DMS53 treated with DMSO at 0.1 percent for 48 hours (cell line): ENCODE measurements at regions not wholly inside any gene's neighbourhood (a gene's known extent, or its start where the extent isn't known, plus 50 kb on each side); places are given as distances from the start of the nearest gene placed in this dataset.
"Not testable (repeated sequence)": the region's sequence is repeated elsewhere in the genome, so short reads cannot be mapped to it uniquely, and the experiment has no call there.

Experiments
- DNase-seq: peaks from one replicate; lab custom pipeline; 2025; ENCODE audit not compliant: unreplicated experiment; lab: John Stamatoyannopoulos, UW

GRCh38 chr11:43067681-43068080 lies 244.1 kb upstream of the API5 start:
- DNase-seq, result no peak

- no peak for DNase-seq
Observed at GRCh38 chr11:43071338-43071737, 240.5 kb upstream of the API5 start.

DNA sequence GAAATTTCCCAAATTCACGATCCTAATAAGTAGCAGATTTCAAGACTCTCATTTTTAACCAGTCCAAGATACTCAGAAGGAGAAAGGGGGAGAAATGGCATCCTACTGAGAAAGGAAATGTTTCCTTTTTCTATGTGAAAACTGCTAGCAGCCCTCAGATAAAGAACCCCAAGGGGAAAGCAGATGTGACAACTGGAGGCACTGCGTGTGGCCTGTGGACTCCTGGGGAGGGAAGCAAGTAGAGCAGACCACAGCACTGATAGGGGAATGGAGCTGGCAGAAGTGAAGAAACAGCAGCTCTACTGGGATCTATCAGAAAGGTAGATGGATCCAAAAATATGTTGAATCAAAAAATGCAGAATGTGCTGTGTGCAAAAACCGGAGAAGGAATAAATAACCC lies 239.7 kb upstream of the API5 start:
- no peak for DNase-seq

GRCh38 chr11:43072911-43073310 lies 238.9 kb upstream of the API5 start:
- no peak for DNase-seq

- DNase-seq, result no peak
Observed at GRCh38 chr11:43074810-43075209, 237.0 kb upstream of the API5 start.

DNA sequence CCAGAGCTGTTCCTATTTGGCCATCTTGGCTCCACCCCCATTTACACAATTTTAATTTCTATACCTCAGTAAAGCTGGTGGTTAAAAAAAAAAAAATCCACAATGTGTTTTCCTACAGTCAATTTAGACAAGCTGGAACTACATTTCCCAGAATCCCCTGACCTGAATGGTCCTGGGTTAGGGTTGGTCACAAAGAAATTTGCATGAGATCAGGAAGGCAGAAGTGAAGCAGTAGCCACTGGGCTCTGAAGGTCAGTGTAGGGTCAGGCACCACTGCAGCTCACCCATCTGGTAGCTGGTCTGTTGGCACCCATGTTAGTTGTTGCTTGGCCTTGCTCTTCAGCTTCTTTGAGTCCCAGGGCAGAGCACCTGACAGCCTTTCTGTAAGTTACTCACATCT lies 210.7 kb upstream of the API5 start:
- no peak for DNase-seq

DNA sequence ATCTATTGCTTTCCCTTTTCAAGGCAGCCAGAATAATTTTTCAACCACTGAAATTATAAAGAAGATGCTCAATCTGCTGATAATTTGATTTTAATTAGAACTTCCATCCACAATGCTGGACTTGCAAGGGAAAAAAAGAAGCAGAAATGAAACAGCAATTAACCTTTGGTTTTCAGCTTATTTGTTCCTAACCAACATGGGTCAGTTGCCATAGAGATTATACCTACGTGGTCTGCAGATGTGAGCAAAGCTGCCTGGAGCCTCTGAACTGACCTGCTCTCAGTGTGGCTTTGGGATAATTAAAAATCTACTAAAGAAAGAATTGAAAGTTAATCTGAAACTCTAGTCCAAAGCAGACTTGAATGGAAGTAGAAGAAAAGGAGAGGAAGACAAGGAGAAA lies 195.7 kb upstream of the API5 start:
- no peak for DNase-seq

DNA sequence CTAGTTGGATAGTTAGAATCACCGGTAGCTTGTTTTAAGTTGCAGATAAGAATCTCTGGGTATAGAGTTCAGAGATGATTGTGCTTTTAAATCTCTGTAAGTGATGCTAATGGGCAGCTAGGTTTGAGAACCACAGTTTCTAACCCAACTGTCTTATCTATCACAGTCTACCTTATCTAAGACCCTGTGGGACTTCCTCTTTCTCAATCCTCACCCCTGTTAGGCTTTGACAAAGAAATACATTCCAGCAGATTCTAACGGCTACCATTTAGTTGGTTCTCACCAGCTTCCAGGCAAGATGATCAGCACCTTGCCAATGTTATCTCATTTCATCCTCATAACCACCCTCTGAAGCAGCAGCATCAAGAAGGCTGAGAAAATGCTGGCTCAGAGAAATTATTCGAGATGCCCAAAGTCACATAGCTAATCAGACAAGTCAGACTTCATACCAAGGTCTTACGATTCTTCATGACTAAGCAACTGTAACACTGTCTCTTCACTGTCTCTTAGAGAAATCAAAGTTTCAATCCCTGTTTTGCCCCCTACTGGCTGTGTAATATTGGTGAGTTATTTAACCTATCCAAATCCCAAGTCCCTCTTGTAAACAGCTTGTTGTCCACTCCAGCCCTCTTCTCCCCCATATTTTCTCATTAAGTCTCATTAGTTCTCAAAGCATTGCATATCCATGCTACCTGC lies 192.4 kb upstream of the API5 start:
- no peak for DNase-seq

DNA sequence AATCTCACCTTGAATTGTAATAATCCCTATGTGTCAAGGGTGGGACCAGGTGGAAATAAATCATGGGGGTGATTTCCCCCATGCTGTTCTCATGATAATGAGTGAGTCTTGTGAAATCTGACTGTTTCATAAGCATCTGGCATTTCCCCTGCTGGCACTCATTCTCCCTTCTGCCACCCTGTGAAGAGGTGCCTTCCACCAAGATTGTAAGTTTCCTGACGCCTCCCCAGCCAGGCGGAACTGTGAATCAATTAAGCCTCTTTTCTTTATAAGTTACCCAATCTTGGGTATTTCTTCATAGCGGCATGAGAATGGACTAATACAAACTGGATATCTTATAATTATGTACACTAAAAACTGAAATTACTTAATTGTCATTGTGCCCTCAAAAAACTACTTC lies 189.2 kb upstream of the API5 start:
- DNase-seq, result no peak

DNA sequence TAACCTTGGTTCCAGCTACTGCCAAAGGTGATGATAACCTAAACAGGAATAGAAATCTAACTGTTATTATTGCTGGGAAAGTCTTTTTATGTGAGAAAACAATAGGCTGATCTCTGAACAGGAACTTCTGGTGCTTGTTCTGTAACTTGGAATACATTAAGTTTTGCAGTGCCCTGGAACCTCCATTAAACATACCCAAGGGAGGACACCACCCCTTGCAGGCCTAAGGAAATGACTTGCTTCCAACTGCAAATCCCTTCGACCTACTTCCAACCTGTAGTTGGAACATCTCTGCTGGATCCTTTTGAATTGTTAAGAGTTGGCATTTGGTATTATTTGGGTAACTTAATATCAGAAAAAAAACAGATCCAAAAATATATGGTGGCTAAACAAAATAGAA lies 188.4 kb upstream of the API5 start:
- no peak for DNase-seq

DNA sequence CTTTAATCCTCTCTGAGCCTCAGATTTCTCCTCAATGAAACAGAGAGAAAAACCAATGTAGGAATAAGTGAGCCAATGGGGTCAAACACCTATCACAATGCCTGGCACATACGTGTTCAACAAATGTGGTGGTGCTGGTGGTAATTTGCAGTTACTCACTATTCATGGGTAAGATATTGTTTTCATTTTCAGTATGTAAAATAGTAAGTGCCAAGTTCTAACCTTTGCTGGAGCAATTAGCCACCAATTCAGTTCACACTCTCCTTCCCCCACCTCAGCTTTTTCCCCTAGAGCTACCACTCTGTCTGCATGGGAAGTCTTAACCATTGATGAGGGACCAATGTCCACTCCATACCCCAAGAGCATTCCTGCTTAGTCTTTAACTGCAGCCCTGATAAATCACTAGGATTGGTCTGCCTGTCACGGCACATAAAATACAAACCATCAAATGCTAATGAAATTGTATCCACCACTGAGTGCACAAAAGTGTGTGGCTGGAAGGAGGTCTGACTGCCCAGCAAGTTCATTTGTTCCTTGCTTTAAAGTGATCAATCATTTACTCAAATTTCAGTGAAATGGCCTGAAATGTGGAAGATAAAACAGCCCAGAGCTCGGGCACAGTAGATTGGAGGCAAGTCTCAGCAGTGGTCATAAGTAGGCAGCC lies 187.4 kb upstream of the API5 start:
- no peak for DNase-seq

GRCh38 chr11:43129329-43129728 lies 182.5 kb upstream of the API5 start:
- no peak for DNase-seq

GRCh38 chr11:43130616-43131015 lies 181.2 kb upstream of the API5 start:
- DNase-seq, result no peak

GRCh38 chr11:43135966-43136534 lies 175.7 kb upstream of the API5 start:
- DNase-seq, result no peak

DNA sequence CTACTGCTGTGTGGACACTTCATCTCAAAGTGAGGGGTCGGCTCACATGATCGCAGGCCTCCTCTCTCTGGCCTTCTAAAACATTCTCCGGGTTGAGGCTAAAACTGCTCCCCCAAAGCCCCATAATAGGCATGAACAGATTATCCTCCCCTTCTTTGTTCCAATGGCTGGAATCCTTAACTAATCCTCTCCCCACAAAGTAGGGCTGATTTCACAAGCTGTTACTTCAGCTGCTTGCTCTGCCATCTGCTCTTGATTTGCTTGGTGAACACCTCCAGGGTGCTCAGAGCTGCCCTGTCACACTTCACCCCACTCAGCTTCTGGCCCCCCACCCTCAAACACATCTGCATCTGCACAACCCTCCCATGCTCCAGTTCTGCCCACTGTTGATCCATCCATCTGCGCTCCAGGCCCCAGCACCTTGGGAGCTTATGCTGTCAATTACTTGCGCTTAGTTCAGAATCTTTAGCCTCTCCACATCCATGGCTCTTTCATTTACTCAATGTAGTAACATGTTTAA lies 173.1 kb upstream of the API5 start:
- no peak for DNase-seq

GRCh38 chr11:43145653-43146052 lies 166.1 kb upstream of the API5 start:
- DNase-seq, result no peak

DNA sequence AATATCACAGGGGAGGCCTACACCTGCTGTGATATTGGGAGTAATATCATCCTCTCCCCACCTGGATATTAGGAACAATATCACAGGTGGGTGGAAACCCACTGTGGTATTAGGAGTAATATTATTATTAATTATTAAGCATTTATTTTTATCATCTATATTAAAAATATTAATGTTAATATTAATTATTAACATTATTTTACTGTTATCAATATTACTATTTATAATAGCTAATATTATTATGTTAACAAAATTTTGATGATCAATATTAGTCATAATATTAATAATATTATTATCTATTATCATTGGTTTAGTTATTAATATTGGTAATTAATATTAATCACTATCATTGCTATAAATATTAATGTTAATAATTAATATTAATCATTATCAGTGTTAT lies 161.1 kb upstream of the API5 start:
- no peak for DNase-seq

GRCh38 chr11:43164831-43165230 lies 147.0 kb upstream of the API5 start:
- DNase-seq, result no peak

- not testable (repeated sequence) for DNase-seq
Observed at GRCh38 chr11:43165393-43165792, 146.4 kb upstream of the API5 start.

DNA sequence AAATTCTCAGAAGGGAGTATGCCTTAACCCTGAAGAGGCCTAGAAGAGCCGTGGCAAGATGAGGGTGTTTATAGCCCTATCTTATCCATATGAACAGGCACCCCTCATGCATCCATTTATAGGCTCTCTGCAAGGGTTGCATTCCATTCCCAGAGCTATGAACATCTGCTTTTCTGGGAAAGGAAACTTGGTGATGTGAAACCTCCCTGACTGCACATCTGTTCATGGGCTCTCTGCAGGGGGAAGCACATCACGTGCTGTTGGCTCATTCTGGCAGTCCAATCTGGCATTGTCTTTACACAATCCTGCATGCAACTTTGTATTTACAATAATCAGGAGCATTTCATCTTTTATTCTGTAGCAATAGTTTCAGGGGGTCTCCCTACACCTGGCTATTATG lies 143.6 kb upstream of the API5 start:
- DNase-seq, result not testable (repeated sequence)

GRCh38 chr11:43172477-43172876 lies 139.3 kb upstream of the API5 start:
- DNase-seq, result no peak

DNA sequence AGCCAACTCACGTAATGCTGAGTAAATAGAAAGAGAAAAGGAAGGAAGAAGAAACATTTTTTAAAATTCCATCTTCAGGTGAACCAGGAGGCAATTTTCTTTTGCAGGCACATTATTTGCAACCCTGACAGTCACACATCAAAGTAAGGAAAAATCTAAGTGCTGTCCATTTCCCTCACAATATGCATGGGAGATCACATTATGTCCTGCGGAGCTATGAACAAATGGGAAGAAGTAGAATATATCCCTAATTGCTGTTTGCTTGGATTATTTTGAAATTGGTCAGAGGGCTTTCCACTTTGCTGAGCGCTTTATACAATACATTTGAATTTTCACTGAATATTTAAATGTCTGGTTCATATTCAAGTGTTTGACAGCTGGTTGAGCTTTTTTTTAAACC lies 133.8 kb upstream of the API5 start:
- DNase-seq, result no peak
